Brain microvascular endothelial cell (primary cell): ENCODE measurements at regions not wholly inside any gene's neighbourhood (a gene's known extent, or its start where the extent isn't known, plus 50 kb on each side); places are given as distances from the start of the nearest gene placed in this dataset.

ENCODE experiments used
- DNase-seq: peaks from one replicate; pipeline ENCODE4 v3.0.0-alpha.2; 2020
- H3K27ac ChIP-seq: fragments of 250-450 bp; sonication (Bioruptor Pico); 2 replicates; pipeline ENCODE4 v1.5.1; 2020; ENCODE audit warnings: mild to moderate bottlenecking, moderate library complexity
- H3K27me3 ChIP-seq: fragments of 250-450 bp; sonication (Bioruptor Pico); replicated peaks from 2 replicates; pipeline ENCODE4 v1.5.1; 2020; ENCODE audit warnings: mild to moderate bottlenecking
- H3K36me3 ChIP-seq: fragments of 250-450 bp; sonication (Bioruptor Pico); replicated peaks from 2 replicates; pipeline ENCODE4 v1.5.1; 2020; ENCODE audit warnings: mild to moderate bottlenecking
- H3K4me3 ChIP-seq: 2 replicates; pipeline ENCODE4 v1.5.1; 2011; ENCODE audit warnings: low read depth, mild to moderate bottlenecking, control low read depth, low read length, moderate library complexity
- in situ Hi-C: cut with HindIII; loops from 2 replicates; pipeline ENCODE4 v1.10.0; 2017; ENCODE audit warnings: low sequenced_read_pairs, low pct_ligation_motif_present
- TF ChIP-seq, protein P1 (sequence below): IDR thresholded peaks from 2 replicates; pipeline ENCODE4 v1.5.1; 2011; ENCODE audit warnings: low read depth, mild to moderate bottlenecking, moderate library complexity, low read length, control low read depth, inconsistent platforms; ENCODE audit errors: missing control alignments

DNA sequence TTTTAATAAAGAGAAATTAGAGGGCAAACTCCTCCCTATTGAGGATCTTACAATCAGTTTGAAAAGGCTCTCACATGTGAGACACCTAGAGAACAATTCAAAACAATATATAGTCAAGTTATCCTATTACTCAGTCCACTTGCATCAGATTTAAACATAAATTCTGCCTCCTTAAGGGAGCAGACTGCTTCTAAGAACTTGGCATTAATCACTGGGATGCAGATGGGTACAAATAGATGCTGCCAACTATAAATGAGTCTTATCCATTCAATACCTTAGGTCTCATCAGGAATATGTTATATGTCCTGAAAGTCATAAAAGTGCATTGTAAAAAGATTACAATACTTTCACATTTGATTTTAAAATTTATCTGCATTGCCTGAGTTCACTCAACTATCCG lies 269.3 kb upstream of the KIRREL3 start:
- in situ Hi-C loops, result no loop called here
- no peak overlapping the region for H3K27ac ChIP-seq
- TF ChIP-seq, protein P1, sequence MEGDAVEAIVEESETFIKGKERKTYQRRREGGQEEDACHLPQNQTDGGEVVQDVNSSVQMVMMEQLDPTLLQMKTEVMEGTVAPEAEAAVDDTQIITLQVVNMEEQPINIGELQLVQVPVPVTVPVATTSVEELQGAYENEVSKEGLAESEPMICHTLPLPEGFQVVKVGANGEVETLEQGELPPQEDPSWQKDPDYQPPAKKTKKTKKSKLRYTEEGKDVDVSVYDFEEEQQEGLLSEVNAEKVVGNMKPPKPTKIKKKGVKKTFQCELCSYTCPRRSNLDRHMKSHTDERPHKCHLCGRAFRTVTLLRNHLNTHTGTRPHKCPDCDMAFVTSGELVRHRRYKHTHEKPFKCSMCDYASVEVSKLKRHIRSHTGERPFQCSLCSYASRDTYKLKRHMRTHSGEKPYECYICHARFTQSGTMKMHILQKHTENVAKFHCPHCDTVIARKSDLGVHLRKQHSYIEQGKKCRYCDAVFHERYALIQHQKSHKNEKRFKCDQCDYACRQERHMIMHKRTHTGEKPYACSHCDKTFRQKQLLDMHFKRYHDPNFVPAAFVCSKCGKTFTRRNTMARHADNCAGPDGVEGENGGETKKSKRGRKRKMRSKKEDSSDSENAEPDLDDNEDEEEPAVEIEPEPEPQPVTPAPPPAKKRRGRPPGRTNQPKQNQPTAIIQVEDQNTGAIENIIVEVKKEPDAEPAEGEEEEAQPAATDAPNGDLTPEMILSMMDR, result no peak
- H3K4me3 ChIP-seq, result no peak overlapping the region
- no peaks in the 10 kb centered on the region for H3K36me3 ChIP-seq
- DNase-seq, result no peak
- no peaks in the 10 kb centered on the region for H3K27me3 ChIP-seq

DNA sequence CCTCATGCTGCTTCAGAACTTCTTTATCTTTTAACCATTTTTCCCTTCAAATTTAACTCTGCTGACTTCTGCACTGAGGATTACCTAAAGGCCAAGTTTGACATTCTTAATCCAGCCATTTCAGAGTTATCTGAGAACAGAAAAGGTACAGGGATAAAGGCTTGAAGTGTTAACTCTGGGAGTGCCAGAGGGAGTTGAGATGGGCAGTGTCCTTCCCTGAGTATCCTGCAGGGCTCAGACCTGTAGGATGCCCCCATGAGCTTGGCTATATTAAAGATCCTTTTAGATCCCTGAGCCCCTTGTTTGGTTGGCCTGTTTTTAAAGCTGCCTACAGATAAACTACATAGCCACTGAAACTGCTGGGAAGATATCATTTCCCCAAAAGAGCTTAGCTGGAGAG lies 268.4 kb upstream of the KIRREL3 start:
- in situ Hi-C loops, result no loop called here
- no peak for DNase-seq
- TF ChIP-seq, protein P1, result no peak
- H3K4me3 ChIP-seq, result no peak overlapping the region
- H3K27ac ChIP-seq, result no peak overlapping the region
- no peaks in the 10 kb centered on the region for H3K36me3 ChIP-seq
- no peaks in the 10 kb centered on the region for H3K27me3 ChIP-seq

DNA sequence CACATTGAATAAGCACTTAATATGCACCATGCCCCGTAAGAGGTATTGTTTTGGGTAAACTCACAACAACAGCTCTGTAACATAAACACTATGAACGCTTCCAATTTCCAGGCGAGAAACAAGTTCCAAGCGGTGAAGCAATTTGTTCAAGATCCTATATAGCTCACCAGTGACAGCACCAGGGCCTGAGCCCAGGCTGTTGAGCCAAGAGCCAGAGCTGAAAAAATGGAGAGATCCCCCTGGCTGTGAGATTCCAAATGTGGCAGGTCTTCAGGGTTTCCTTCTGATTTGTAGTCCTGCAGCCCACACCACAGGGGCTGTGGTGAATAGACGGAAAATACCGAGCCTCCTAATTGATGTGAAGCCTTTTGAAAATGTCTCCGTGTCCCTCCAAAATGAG lies 268.0 kb upstream of the KIRREL3 start:
- DNase-seq, result no peak
- in situ Hi-C loops, result no loop called here
- no peaks in the 10 kb centered on the region for H3K27me3 ChIP-seq
- H3K4me3 ChIP-seq, result no peak overlapping the region
- TF ChIP-seq, protein P1, result no peak
- no peaks in the 10 kb centered on the region for H3K36me3 ChIP-seq
- no peak overlapping the region for H3K27ac ChIP-seq

DNA sequence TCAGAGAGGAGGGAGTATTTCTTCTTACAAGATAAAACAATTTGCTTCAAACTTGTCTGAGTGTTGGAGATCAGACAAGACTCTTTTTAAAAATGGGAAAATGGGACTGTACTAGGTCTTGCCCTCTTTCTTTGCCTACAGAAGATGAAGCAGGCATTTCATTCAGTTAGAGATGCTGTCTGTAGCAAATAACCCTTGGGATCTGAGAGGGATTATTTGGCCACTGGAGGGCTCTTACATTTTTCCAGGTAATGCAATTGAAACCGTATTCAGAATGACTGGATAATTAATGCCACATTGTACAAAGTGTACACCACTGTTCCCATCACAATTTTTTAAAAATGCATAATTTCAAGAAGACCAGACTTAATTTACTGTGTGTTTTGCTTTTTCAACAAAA lies 258.5 kb upstream of the KIRREL3 start:
- Histone ChIP-seq H3K27ac (no peak overlapping the region), H3K27me3 (no peaks in the 10 kb centered on the region), H3K36me3 (no peaks in the 10 kb centered on the region), H3K4me3 (no peak overlapping the region)
- DNase-seq, result no peak
- in situ Hi-C loops, result no loop called here
- TF ChIP-seq, protein P1, result no peak

DNA sequence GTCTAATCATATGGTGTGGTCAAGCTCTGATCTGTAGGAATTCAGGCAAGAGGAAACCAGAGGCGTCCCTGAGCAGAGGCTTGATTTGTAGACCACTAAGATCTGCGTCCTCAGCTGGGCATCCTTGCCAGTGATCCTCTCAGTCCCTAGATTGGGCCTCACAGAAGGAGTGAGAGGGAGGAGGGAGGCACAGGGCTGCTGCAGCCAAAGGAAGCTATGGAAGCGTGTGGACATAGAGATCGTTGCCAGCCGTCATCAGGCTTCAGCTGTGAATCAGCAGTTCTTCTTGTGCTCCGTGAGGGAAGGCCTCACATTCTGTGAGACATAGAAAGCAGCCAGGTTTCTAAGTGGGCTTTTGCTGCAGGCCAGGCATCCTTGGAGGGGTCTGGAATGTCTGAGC lies 254.6 kb upstream of the KIRREL3 start:
- TF ChIP-seq, protein P1, result no peak
- DNase-seq, result no peak
- Histone ChIP-seq H3K36me3 (no peaks in the 10 kb centered on the region), H3K27me3 (no peaks in the 10 kb centered on the region), H3K4me3 (no peak overlapping the region), H3K27ac (no peak overlapping the region)
- in situ Hi-C loops, result no loop called here

DNA sequence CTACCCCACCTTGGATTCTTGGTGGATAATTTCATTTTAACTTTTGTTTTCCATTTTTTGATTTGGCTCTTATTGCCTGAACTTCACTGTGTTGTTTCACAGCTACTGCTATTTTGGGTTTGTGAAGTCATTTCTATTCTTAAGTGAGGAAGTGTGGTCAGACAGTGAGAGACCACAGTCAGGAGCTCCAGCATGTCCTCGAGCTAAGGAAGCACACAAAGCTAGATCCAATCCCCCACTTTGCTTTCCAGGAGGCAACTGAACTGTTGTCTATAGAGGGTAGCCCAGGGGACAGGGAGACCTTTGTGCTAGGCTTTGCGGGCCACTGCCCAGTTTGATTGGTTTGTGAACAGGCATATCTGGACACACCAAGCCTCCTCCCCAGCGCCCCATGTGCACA lies 251.8 kb upstream of the KIRREL3 start:
- DNase-seq, result no peak
- in situ Hi-C loops, result no loop called here
- Histone ChIP-seq H3K27me3 (no peaks in the 10 kb centered on the region), H3K4me3 (no peak overlapping the region), H3K27ac (no peak overlapping the region), H3K36me3 (no peaks in the 10 kb centered on the region)
- TF ChIP-seq, protein P1, result no peak
